K562 (cell line): ENCODE measurements at regions not wholly inside any gene's neighbourhood (a gene's known extent, or its start where the extent isn't known, plus 50 kb on each side); places are given as distances from the start of the nearest gene placed in this dataset.

ENCODE experiments used
- ATAC-seq: fragments of 200-7000 bp; cut with Tn5 transposase; 3 replicates; pipeline ENCODE4 v1.9.1; 2020; ENCODE audit warnings: moderate library complexity
- BruUV-seq: library from RNA; stranded (reverse); fragments of 400-500 nt; replicated peaks from 2 replicates; lab custom pipeline; 2021; lab: Mats Ljungman, UMichigan
- CTCF ChIA-PET: fragments of 300-600 bp; formaldehyde crosslinking; extraction: SDS; loops from one replicate; lab custom pipeline; 2021; ENCODE audit warnings: low intra/inter-chr PET ratio; lab: Yijun Ruan, JAX
- POLR2A ChIA-PET: fragments of 300-600, 350-650 bp; sonication (Branson Sonifier 250); formaldehyde crosslinking; extraction: SDS; loops from one replicate; lab custom pipeline; 2021; ENCODE audit warnings: antibody characterized with exemption, inconsistent platforms; lab: Yijun Ruan, JAX
- DNase-seq, 4 experiments: peaks; one replicate each; pipeline versions ENCODE4 v3.0.0 to v3.0.0-alpha.2; 2011 to 2018; ENCODE audit warnings: low spot score in 3 of 4, mixed read lengths in 3 of 4; ENCODE audit errors: extremely low read depth in 1 of 4
- FAIRE-seq: peaks from 2 replicates; lab custom pipeline; 2011; peaks lifted over from hg19 to GRCh38; lab: Jason Lieb, UNC
- H2AFZ ChIP-seq: 2 replicates; pipeline ENCODE4 v1.6.0; 2011; ENCODE audit warnings: low read depth, low read length, control low read depth, inconsistent platforms
- H3K27ac ChIP-seq: fragments of 200-600 bp; 3 replicates; pipeline ENCODE4 v1.8.0; 2011; ENCODE audit warnings: low read depth, mild to moderate bottlenecking, control low read depth, inconsistent platforms, low read length, moderate library complexity, mixed read lengths; ENCODE audit errors: extremely low read depth
- H3K27me3 ChIP-seq, 2 experiments: fragments of 300-600 bp in 1 of 2; 2 replicates in 1 of 2; 3 replicates in 1 of 2; pipeline versions ENCODE4 v1.6.0 to v1.8.0; 2011; ENCODE audit warnings: inconsistent platforms in 2 of 2, low read length in 2 of 2, mild to moderate bottlenecking in 1 of 2, mixed read lengths in 1 of 2, moderate library complexity in 1 of 2; ENCODE audit not compliant: control insufficient read depth in 2 of 2, insufficient read depth in 2 of 2
- H3K36me3 ChIP-seq: fragments of 300-600 bp; 3 replicates; pipeline ENCODE4 v1.8.0; 2011; ENCODE audit warnings: mild to moderate bottlenecking, low read length, inconsistent platforms; ENCODE audit not compliant: control insufficient read depth, insufficient read depth
- H3K4me1 ChIP-seq, 2 experiments: fragments of 200-600 bp in 1 of 2; replicated peaks in 1 of 2; 2 replicates in 1 of 2; 3 replicates in 1 of 2; pipeline versions ENCODE4 v1.5.1 to v1.8.0; 2011; ENCODE audit warnings: inconsistent platforms in 2 of 2, low read length in 2 of 2, mild to moderate bottlenecking in 1 of 2, mixed read lengths in 1 of 2, moderate library complexity in 1 of 2; ENCODE audit not compliant: control insufficient read depth in 2 of 2, insufficient read depth in 2 of 2
- H3K4me2 ChIP-seq: 2 replicates; pipeline ENCODE4 v1.6.1; 2011; ENCODE audit warnings: low read length, control low read depth, inconsistent platforms, mixed read lengths; ENCODE audit not compliant: insufficient read depth
- H3K4me3 ChIP-seq: fragments of 200-600 bp; sonication (generic), shearing (Covaris generic); 2 replicates; pipeline ENCODE4 v1.5.1; 2016; ENCODE audit warnings: control low read depth, inconsistent platforms
- H3K79me2 ChIP-seq: fragments of 200-600 bp; 3 replicates; pipeline ENCODE4 v1.8.0; 2011; ENCODE audit warnings: low read length, inconsistent platforms; ENCODE audit not compliant: control insufficient read depth, insufficient read depth
- H3K9ac ChIP-seq, 2 experiments: 2 replicates each; pipeline versions ENCODE4 v1.6.0 to v1.6.1; 2011; ENCODE audit warnings: low read depth in 2 of 2, low read length in 2 of 2, control low read depth in 1 of 2, inconsistent platforms in 1 of 2, mild to moderate bottlenecking in 1 of 2, mixed read lengths in 1 of 2; ENCODE audit not compliant: insufficient read depth in 1 of 2
- H3K9me1 ChIP-seq: one replicate; pipeline ENCODE4 v1.6.0; 2011; ENCODE audit warnings: inconsistent platforms, mild to moderate bottlenecking, low read length, moderate library complexity; ENCODE audit not compliant: control insufficient read depth, insufficient read depth
- H3K9me3 ChIP-seq: replicated peaks from 2 replicates; pipeline ENCODE4 v1.5.1; 2011; ENCODE audit warnings: low read depth, low read length, inconsistent platforms; ENCODE audit not compliant: control insufficient read depth, insufficient read depth
- H4K20me1 ChIP-seq: replicated peaks from 2 replicates; pipeline ENCODE4 v1.6.1; 2011; ENCODE audit warnings: low read length, inconsistent platforms, mixed read lengths; ENCODE audit not compliant: control insufficient read depth, insufficient read depth
- NCOA6 ChIP-seq: fragments of 450-650 bp; IDR thresholded peaks from 2 replicates; pipeline ENCODE4 v1.6.1; 2017; ENCODE audit warnings: mild to moderate bottlenecking
- PTRF ChIP-seq: fragments of 450-650 bp; IDR thresholded peaks from 2 replicates; pipeline ENCODE4 v1.6.1; 2016; ENCODE audit warnings: mild to moderate bottlenecking, missing genetic modification characterization, missing compliant biosample characterization
- SOX6 ChIP-seq: fragments of 450-650 bp; IDR thresholded peaks from 2 replicates; pipeline ENCODE4 v1.6.1; 2014; ENCODE audit warnings: mild to moderate bottlenecking
- ZBTB2 ChIP-seq: fragments of 450-650 bp; IDR thresholded peaks from 2 replicates; pipeline ENCODE4 v1.6.1; 2016; ENCODE audit warnings: antibody characterized with exemption
- ZNF12 ChIP-seq: sonication (generic); formaldehyde crosslinking; IDR thresholded peaks from 2 replicates; pipeline ENCODE4 v1.4.0; 2020; ENCODE audit warnings: mild to moderate bottlenecking, missing genetic modification reagents
- ZNF347 ChIP-seq: fragments of 450-650 bp; formaldehyde crosslinking; IDR thresholded peaks from 2 replicates; pipeline ENCODE4 v1.4.0; 2020; ENCODE audit warnings: low read depth, mild to moderate bottlenecking, moderate library complexity
- ZNF766 ChIP-seq: fragments of 200-800 bp; sonication (Bioruptor generic); conservative IDR thresholded peaks from 2 replicates; pipeline ENCODE4 v1.6.1; 2016; ENCODE audit warnings: missing genetic modification characterization, missing compliant biosample characterization
- WGBS: fragments of 100-300 bp; shearing (Covaris generic); methylation state at CpG from one replicate; pipeline ENCODE4 v1.1.6; 2016; ENCODE audit warnings: low coverage, mixed read lengths; ENCODE audit not compliant: insufficient coverage; ENCODE audit errors: missing lambda C conversion rate; 5-methylcytosine and 5-hydroxymethylcytosine counted together
- in situ Hi-C: fragments of 300-500 bp; cut with MboI; formaldehyde crosslinking; loops from 4 replicates; pipeline ENCODE4 v1.15.0; 2018; ENCODE audit warnings: inconsistent platforms, mixed read lengths
- intact Hi-C: fragments of 100-400 bp; cut with micrococcal nuclease; formaldehyde crosslinking; loops from 2 replicates; pipeline ENCODE4 v1.14.2; 2022

GRCh38 chr14:58739674-58740073 is 101.9 kb downstream of the DACT1 start:
- no peak overlapping the region for H3K27ac ChIP-seq
- H3K79me2 ChIP-seq = no peaks in the 10 kb centered on the region
- H3K9ac ChIP-seq = no peak overlapping the region
- WGBS = 0% methylated on average over 3 of the region's 3 CpGs
- TF ChIP-seq ZNF766 (CRISPR knock-in tag) (no peak), PTRF (tag) (no peak)
- H2AFZ ChIP-seq = no peak overlapping the region
- H3K27me3 ChIP-seq = no peaks in the 10 kb centered on the region
- FAIRE-seq = no peak
- no peaks in the 10 kb centered on the region for H4K20me1 ChIP-seq
- no peak overlapping the region for H3K4me2 ChIP-seq
- no peak for DNase-seq
- no peak for ATAC-seq
- H3K4me3 ChIP-seq = no peak overlapping the region
- H3K9me3 ChIP-seq = no peaks in the 10 kb centered on the region
- no peaks in the 10 kb centered on the region for H3K36me3 ChIP-seq
- intact Hi-C loops (no loop called here), in situ Hi-C loops (no loop called here)
- no TSS peak for BruUV-seq
- H3K4me1 ChIP-seq = no peaks in the 10 kb centered on the region
- CTCF ChIA-PET = no interaction called here
- POLR2A ChIA-PET = no interaction called here
- H3K9me1 ChIP-seq = no peaks in the 10 kb centered on the region

GRCh38 chr14:58740379-58740935 is 102.7 kb downstream of the DACT1 start:
- Histone ChIP-seq H3K9me1 (no peaks in the 10 kb centered on the region), H3K36me3 (no peaks in the 10 kb centered on the region), H3K27ac (no peak overlapping the region), H3K9me3 (no peaks in the 10 kb centered on the region), H3K4me3 (no peak overlapping the region), H4K20me1 (no peaks in the 10 kb centered on the region), H3K27me3 (no peaks in the 10 kb centered on the region), H2AFZ (no peak overlapping the region), H3K4me1 (no peaks in the 10 kb centered on the region), H3K9ac (no peak overlapping the region), H3K4me2 (no peak overlapping the region), H3K79me2 (no peaks in the 10 kb centered on the region)
- DNase-seq (no peak), ATAC-seq (no peak), FAIRE-seq (no peak)
- no peak for TF ChIP-seq SOX6
- no peak for TF ChIP-seq ZNF347
- no peak for TF ChIP-seq ZNF12
- no peak for TF ChIP-seq NCOA6
- no peak for TF ChIP-seq ZBTB2
- in situ Hi-C loops = no loop called here
- BruUV-seq = no TSS peak
- intact Hi-C loops = no loop called here
- ChIA-PET POLR2A (interaction anchor here (0.6 kb wide), 1 partner anchor 52 kb away, joined by 3 read pairs; no protein-coding TSS in a partner anchor), CTCF (no interaction called here)
- 0% methylated on average over 2 of the region's 4 CpGs for WGBS
